ENCODE measurements at regions not wholly inside any gene's neighbourhood (a gene's known extent, or its start where the extent isn't known, plus 50 kb on each side); places are given as distances from the start of the nearest gene placed in this dataset.

DNA sequence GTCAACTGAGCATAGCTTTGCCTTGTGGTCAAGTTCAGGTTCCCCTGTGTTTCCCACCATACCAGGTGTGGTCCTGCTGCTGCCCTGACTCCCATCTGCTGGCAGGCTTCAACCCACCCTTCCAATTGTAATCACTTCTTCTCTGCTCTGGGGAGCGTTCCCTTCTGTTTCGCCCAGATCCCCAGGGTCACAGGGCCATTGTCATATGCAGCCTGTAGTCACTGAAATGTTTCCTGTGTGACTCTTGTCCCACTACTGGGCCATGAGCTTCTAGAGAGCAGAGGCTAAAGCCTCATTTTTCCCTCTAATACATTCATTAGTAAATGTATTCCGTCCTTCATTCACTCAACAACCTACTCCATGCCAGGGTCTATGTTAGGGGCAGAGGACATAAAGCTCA, 75.0 kb upstream of the LAPTM4A start:
- TF ChIP-seq, protein P1, sequence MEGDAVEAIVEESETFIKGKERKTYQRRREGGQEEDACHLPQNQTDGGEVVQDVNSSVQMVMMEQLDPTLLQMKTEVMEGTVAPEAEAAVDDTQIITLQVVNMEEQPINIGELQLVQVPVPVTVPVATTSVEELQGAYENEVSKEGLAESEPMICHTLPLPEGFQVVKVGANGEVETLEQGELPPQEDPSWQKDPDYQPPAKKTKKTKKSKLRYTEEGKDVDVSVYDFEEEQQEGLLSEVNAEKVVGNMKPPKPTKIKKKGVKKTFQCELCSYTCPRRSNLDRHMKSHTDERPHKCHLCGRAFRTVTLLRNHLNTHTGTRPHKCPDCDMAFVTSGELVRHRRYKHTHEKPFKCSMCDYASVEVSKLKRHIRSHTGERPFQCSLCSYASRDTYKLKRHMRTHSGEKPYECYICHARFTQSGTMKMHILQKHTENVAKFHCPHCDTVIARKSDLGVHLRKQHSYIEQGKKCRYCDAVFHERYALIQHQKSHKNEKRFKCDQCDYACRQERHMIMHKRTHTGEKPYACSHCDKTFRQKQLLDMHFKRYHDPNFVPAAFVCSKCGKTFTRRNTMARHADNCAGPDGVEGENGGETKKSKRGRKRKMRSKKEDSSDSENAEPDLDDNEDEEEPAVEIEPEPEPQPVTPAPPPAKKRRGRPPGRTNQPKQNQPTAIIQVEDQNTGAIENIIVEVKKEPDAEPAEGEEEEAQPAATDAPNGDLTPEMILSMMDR (IDR thresholded peaks at IDR 0.05; ENCODE audit: low read depth, low read length): no peak
- no peak for DNase-seq (ENCODE audit: low read depth, low spot score)
- no peak overlapping the region for H3K4me3 ChIP-seq (ENCODE audit: low read depth, low read length)
- in situ Hi-C loops (cut with HindIII; ENCODE audit: low sequenced_read_pairs): no loop called here

DNA sequence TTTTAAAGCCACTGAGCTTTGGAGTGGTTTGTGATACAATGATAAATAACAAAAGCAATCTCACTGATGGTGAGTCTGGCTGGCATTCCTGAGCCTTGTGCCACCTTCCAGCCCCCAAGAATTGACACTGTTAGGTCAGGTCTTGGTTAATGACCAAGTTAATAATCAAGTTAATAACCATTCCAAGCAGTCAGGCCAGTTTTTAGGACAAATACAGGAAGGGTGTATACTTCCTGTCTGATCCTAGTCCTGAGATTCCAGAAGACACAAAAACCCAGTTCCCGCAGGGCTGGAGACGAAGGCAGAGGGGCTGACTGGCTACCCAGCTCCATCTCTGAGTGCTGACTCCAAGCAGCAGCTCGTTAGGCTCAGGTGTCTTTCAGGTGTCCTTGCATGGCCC, 74.6 kb upstream of the LAPTM4A start:
- in situ Hi-C loops (cut with HindIII; ENCODE audit: low sequenced_read_pairs): no loop called here
- no peak for DNase-seq (ENCODE audit: low read depth, low spot score)
- H3K4me3 ChIP-seq (ENCODE audit: low read depth, low read length): no peak overlapping the region
- TF ChIP-seq, protein P1 (IDR thresholded peaks at IDR 0.05; ENCODE audit: low read depth, low read length): no peak

GRCh38 chr2:20125616-20126015, 74.2 kb upstream of the LAPTM4A start:
- TF ChIP-seq, protein P1 (IDR thresholded peaks at IDR 0.05; ENCODE audit: low read depth, low read length): no peak
- H3K4me3 ChIP-seq (ENCODE audit: low read depth, low read length): no peak overlapping the region

DNA sequence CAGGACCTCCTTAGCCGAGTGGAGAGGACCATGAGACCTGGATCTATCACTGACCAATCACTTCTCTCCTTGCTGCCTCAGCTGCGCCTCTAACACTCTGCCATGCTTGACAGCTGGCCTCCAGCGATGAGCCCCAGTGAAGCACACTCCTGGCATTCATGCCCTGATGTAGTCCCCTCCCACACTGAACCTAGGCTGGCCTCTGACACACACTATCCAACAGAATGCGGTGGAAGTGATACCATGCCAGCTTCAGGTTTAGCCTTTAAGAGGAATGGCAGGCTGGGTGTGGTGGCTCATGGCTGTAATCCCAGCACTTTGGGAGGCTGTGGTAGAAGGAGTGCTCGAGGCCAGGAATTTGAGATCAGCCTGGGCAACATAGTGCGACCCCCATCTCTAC, 73.7 kb upstream of the LAPTM4A start:
- in situ Hi-C loops (cut with HindIII; ENCODE audit: low sequenced_read_pairs): no loop called here
- no peak overlapping the region for H3K4me3 ChIP-seq (ENCODE audit: low read depth, low read length)
- DNase-seq (ENCODE audit: low read depth, low spot score): no peak
- TF ChIP-seq, protein P1 (IDR thresholded peaks at IDR 0.05; ENCODE audit: low read depth, low read length): no peak

More at GRCh38 chr2:20125616-20126015, 74.2 kb upstream of the LAPTM4A start:
- no peak for DNase-seq (ENCODE audit: low read depth, low spot score)
- in situ Hi-C loops (cut with HindIII; ENCODE audit: low sequenced_read_pairs): no loop called here

DNA sequence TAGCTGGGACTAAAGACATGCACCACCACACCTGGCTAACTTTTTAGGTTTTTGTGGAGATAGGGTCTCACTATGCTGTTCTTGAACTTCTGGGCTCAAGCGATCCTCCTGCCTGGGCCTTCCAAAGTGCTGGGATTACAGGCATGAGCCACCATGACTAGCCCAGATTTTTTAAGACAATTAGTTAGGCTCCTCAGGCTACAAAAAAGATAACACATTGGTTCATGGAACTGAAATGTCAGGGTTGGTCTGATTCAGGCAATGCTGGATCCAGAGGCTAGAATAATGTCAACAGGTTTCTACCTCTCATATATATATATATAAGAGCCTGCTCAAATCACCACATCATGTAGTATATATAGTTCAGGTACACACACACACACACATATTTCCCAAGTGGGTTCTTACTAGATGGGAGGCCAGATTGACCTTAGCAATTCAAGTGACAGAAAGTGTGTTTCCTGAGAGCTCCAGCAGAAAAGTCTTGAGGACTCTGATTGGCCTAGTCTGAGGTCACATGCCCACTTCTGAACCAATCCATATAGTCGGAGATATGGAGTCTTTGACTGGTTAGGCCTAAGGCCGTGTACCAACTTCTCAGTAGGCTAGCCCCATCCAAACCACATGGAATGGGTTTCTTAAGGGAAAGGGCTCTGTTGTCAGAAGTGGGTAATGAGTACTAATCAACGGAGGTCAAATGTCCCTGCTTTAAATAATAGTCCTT, 72.6 kb upstream of the LAPTM4A start:
- DNase-seq (ENCODE audit: low read depth, low spot score): no peak
- in situ Hi-C loops (cut with HindIII; ENCODE audit: low sequenced_read_pairs): no loop called here
- TF ChIP-seq, protein P1 (IDR thresholded peaks at IDR 0.05; ENCODE audit: low read depth, low read length): no peak
- no peak overlapping the region for H3K4me3 ChIP-seq (ENCODE audit: low read depth, low read length)

- in situ Hi-C loops (cut with HindIII; ENCODE audit: low sequenced_read_pairs): no loop called here
- DNase-seq (ENCODE audit: low read depth, low spot score): no peak
- H3K4me3 ChIP-seq (ENCODE audit: low read depth, low read length): no peak overlapping the region
- TF ChIP-seq, protein P1 (IDR thresholded peaks at IDR 0.05; ENCODE audit: low read depth, low read length): no peak
These were observed 71.4 kb upstream of the LAPTM4A start for GRCh38 chr2:20122864-20123263.

Measured in astrocyte of the spinal cord (primary cell).